ENCODE measurements at regions not wholly inside any gene's neighbourhood (a gene's known extent, or its start where the extent isn't known, plus 50 kb on each side); places are given as distances from the start of the nearest gene placed in this dataset.

DNA sequence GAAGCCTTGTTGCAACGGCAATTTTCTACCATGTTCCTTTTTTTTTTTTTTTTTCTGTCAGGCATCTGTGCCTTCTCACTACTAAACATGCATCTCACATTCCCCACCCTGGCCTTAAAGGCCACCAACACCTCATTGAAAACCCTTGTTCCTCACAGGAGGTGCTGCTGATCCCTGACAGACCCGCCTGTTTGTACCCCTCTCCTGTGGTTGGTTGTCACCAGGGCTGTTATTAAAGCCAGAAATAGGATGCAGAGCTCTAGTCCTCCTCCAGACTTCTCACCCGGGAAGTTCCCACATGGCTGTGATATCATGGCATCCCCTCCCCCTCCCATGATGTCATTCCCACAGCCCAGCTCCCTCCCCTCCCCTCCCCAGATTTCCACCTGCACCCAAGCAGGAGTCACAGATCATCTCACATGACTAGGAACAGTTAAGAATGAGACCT lies 302.8 kb upstream of the NCAM1 start:
- DNase-seq = no peak
- no peaks in the 10 kb centered on the region for H3K9me3 Mint-ChIP-seq
- Histone ChIP-seq H3K4me1 (ENCODE audit: insufficient read depth, low read length) (no peaks in the 10 kb centered on the region), H3K36me3 (ENCODE audit: insufficient read depth, low read length) (no peaks in the 10 kb centered on the region), H3K27ac (ENCODE audit: low read depth, low read length) (no peak overlapping the region), H3K9me3 (ENCODE audit: control insufficient read depth in 1 of 2, low read length in 2 of 2) (no peaks in the 10 kb centered on the region), H3K27me3 (ENCODE audit: insufficient read depth, low read length) (no peaks in the 10 kb centered on the region), H3K4me3 (ENCODE audit: low read length in 2 of 2) (no peak overlapping the region)
- ChIA-PET CTCF (ENCODE audit: partially characterized antibody) (interaction anchor here (1.1 kb wide), 1 partner anchor 70 kb away, joined by 3 read pairs; no protein-coding TSS in a partner anchor), POLR2A (ENCODE audit: partially characterized antibody) (no interaction called here)
- no peaks in the 10 kb centered on the region for H3K36me3 Mint-ChIP-seq
- H3K4me3 Mint-ChIP-seq = no peak overlapping the region
- H3K4me1 Mint-ChIP-seq = no peaks in the 10 kb centered on the region
- no peak overlapping the region for H3K27ac Mint-ChIP-seq
- intact Hi-C loops (cut with micrococcal nuclease) = no loop called here
- peaks cover 2 to 7% of the 10 kb centered on the region in 2 donors for H3K27me3 Mint-ChIP-seq

DNA sequence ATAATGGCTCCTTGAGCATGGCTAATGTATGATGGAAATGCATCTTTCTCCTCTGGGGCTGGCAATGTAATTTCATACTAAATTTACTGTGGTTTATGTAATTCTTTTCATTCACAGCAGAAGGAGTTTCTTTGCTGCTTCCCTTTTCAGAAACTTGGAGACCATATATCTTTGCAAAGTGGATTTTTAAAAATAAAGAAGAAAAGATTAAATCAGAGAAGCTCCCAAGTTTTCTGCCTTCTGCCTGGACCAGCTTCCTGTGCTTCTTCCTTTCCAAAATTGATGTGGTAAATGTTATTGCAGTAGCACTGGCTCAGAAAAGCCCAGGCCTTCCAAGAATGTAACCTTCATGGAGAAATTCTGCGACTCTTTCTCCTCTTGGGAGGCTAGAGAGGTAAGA lies 300.1 kb upstream of the NCAM1 start:
- intact Hi-C loops (cut with micrococcal nuclease) = no loop called here
- H3K36me3 ChIP-seq (ENCODE audit: insufficient read depth, low read length) = no peaks in the 10 kb centered on the region
- Mint-ChIP-seq H3K27me3 (peaks cover 2 to 7% of the 10 kb centered on the region in 2 donors), H3K36me3 (no peaks in the 10 kb centered on the region), H3K9me3 (no peaks in the 10 kb centered on the region), H3K4me3 (no peak overlapping the region), H3K4me1 (no peaks in the 10 kb centered on the region), H3K27ac (no peak overlapping the region)
- H3K27ac ChIP-seq (ENCODE audit: low read depth, low read length) = no peak overlapping the region
- no peaks in the 10 kb centered on the region for H3K9me3 ChIP-seq (ENCODE audit: control insufficient read depth in 1 of 2, low read length in 2 of 2)
- ChIA-PET POLR2A (ENCODE audit: partially characterized antibody) (no interaction called here), CTCF (ENCODE audit: partially characterized antibody) (no interaction called here)
- H3K4me1 ChIP-seq (ENCODE audit: insufficient read depth, low read length) = no peaks in the 10 kb centered on the region
- H3K4me3 ChIP-seq (ENCODE audit: low read length in 2 of 2) = no peak overlapping the region
- no peaks in the 10 kb centered on the region for H3K27me3 ChIP-seq (ENCODE audit: insufficient read depth, low read length)
- DNase-seq = no peak

DNA sequence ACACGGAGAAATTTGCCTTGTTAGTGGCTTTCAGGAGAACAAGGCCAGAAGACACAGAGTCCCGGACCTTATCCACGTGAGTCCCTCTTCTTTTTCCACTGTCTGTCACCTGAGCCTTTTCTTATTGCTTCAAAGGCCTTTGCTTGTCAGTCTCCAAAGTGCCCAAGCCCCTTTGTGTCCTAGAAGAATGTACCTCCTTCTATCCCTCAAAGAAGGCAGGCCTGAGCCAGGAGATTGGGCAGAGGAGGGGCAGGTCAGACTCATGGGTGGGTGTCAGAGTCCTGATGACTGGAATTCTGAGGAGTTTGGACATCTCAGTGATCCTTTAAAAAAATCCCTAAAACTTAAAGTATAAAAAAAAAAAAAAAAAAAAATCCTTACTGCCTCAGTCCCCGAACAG lies 299.6 kb upstream of the NCAM1 start:
- no peak overlapping the region for H3K27ac ChIP-seq (ENCODE audit: low read depth, low read length)
- H3K27me3 Mint-ChIP-seq = peaks cover 2 to 7% of the 10 kb centered on the region in 2 donors
- no peak overlapping the region for H3K4me3 Mint-ChIP-seq
- H3K36me3 Mint-ChIP-seq = no peaks in the 10 kb centered on the region
- no peaks in the 10 kb centered on the region for H3K4me1 ChIP-seq (ENCODE audit: insufficient read depth, low read length)
- H3K4me3 ChIP-seq (ENCODE audit: low read length in 2 of 2) = no peak overlapping the region
- DNase-seq = no peak
- intact Hi-C loops (cut with micrococcal nuclease) = no loop called here
- H3K36me3 ChIP-seq (ENCODE audit: insufficient read depth, low read length) = no peaks in the 10 kb centered on the region
- no peaks in the 10 kb centered on the region for H3K27me3 ChIP-seq (ENCODE audit: insufficient read depth, low read length)
- H3K9me3 Mint-ChIP-seq = no peaks in the 10 kb centered on the region
- ChIA-PET CTCF (ENCODE audit: partially characterized antibody) (no interaction called here), POLR2A (ENCODE audit: partially characterized antibody) (no interaction called here)
- no peak overlapping the region for H3K27ac Mint-ChIP-seq
- H3K4me1 Mint-ChIP-seq = no peaks in the 10 kb centered on the region
- no peaks in the 10 kb centered on the region for H3K9me3 ChIP-seq (ENCODE audit: control insufficient read depth in 1 of 2, low read length in 2 of 2)

DNA sequence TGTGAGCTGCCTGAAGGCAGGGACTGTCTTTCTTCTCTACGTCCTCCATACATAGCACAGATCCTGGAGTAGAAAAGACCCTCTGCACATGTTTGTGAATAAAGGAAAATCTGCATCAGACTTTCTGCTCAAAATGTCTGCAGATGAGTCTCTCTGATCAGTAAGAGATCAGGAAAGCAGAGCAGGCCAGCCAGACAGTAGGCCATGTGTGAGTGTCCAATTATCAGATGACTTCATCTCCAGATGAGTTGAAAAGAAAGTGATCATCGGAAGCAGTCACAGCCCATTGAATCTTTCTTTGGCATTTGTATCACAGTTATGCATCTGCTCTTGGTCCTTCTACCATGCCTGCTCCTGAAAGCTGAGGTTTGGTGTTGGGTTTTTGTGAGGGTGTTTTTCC lies 298.7 kb upstream of the NCAM1 start:
- Histone ChIP-seq H3K36me3 (ENCODE audit: insufficient read depth, low read length) (no peaks in the 10 kb centered on the region), H3K27ac (ENCODE audit: low read depth, low read length) (no peak overlapping the region), H3K9me3 (ENCODE audit: control insufficient read depth in 1 of 2, low read length in 2 of 2) (no peaks in the 10 kb centered on the region), H3K4me1 (ENCODE audit: insufficient read depth, low read length) (no peaks in the 10 kb centered on the region), H3K27me3 (ENCODE audit: insufficient read depth, low read length) (no peaks in the 10 kb centered on the region), H3K4me3 (ENCODE audit: low read length in 2 of 2) (no peak overlapping the region)
- H3K4me3 Mint-ChIP-seq = no peak overlapping the region
- peaks cover 0 to 2% (median 0%) of the 10 kb centered on the region in 8 donors for H3K9me3 Mint-ChIP-seq
- ChIA-PET POLR2A (ENCODE audit: partially characterized antibody) (no interaction called here), CTCF (ENCODE audit: partially characterized antibody) (no interaction called here)
- no peak for DNase-seq
- no peaks in the 10 kb centered on the region for H3K36me3 Mint-ChIP-seq
- no peaks in the 10 kb centered on the region for H3K4me1 Mint-ChIP-seq
- no peak overlapping the region for H3K27ac Mint-ChIP-seq
- H3K27me3 Mint-ChIP-seq = peaks cover 0 to 4% of the 10 kb centered on the region in 2 donors
- intact Hi-C loops (cut with micrococcal nuclease) = no loop called here

DNA sequence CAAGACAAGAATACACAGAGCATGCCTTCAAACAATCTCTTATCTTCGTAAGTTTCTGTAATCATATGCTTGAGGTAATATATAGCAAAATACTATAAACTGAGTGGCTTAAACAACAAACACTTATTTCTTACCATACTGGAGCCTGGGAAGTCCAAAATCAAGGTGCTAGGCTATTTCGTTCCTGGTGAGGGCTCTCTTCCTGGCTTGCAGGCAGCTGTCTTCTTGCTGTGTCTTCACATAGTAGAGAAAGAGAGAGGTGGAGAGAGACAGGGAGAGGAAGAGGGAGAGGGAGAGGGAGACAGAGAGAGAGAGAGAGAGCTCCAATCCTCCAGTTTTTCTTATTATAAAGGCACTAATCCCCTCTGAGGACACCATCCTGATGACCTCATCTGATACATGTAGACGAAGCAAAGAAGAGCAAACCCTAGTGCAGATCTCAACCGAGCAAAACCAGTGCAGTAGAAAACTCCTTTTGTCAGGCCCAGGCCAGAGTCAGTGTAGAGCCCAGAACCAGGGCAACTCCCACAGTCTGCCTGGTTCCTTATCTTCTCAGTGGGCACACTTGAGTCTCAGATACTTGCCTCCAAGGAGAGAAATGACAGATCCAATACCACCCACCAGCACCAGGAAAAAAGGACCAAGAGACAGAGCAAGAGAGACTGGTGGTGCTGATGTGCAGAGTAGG lies 297.1 kb upstream of the NCAM1 start:
- no peak for DNase-seq
- no peaks in the 10 kb centered on the region for H3K4me1 Mint-ChIP-seq
- Histone ChIP-seq H3K27ac (ENCODE audit: low read depth, low read length) (no peak overlapping the region), H3K4me3 (ENCODE audit: low read length in 2 of 2) (no peak overlapping the region), H3K27me3 (ENCODE audit: insufficient read depth, low read length) (no peaks in the 10 kb centered on the region), H3K36me3 (ENCODE audit: insufficient read depth, low read length) (no peaks in the 10 kb centered on the region), H3K4me1 (ENCODE audit: insufficient read depth, low read length) (no peaks in the 10 kb centered on the region), H3K9me3 (ENCODE audit: control insufficient read depth in 1 of 2, low read length in 2 of 2) (no peaks in the 10 kb centered on the region)
- H3K27ac Mint-ChIP-seq = no peak overlapping the region
- H3K36me3 Mint-ChIP-seq = no peaks in the 10 kb centered on the region
- peaks cover 0 to 2% (median 0%) of the 10 kb centered on the region in 8 donors for H3K9me3 Mint-ChIP-seq
- ChIA-PET POLR2A (ENCODE audit: partially characterized antibody) (no interaction called here), CTCF (ENCODE audit: partially characterized antibody) (no interaction called here)
- intact Hi-C loops (cut with micrococcal nuclease) = no loop called here
- peaks cover 0 to 2% of the 10 kb centered on the region in 2 donors for H3K27me3 Mint-ChIP-seq
- no peak overlapping the region for H3K4me3 Mint-ChIP-seq

DNA sequence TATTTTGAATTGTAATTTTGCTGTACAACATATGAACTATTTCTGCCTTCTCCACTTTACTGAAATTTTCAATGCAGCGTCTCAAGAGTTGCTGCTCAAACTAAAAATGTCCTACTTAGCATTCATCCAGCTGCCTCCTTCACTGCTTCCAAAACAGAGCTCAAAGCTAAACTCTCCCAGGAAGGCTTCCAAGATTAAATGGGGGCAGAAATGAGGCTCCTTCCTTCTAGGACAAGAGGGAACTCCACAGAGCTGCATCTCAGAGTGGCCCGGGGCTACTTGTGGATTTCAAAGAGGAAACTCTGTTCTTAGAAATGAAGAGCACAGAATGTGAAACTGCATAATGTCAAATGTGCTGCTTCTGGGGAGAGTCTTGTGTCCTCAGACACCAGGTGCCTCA lies 295.9 kb upstream of the NCAM1 start:
- H3K36me3 ChIP-seq (ENCODE audit: insufficient read depth, low read length) = no peaks in the 10 kb centered on the region
- no peak overlapping the region for H3K4me3 ChIP-seq (ENCODE audit: low read length in 2 of 2)
- Mint-ChIP-seq H3K36me3 (no peaks in the 10 kb centered on the region), H3K27me3 (peaks cover 0 to 5% of the 10 kb centered on the region in 2 donors), H3K27ac (no peak overlapping the region), H3K9me3 (peaks cover 0 to 2% (median 0%) of the 10 kb centered on the region in 8 donors), H3K4me1 (no peaks in the 10 kb centered on the region), H3K4me3 (no peak overlapping the region)
- ChIA-PET CTCF (ENCODE audit: partially characterized antibody) (no interaction called here), POLR2A (ENCODE audit: partially characterized antibody) (no interaction called here)
- DNase-seq = no peak
- intact Hi-C loops (cut with micrococcal nuclease) = no loop called here
- no peaks in the 10 kb centered on the region for H3K27me3 ChIP-seq (ENCODE audit: insufficient read depth, low read length)
- no peak overlapping the region for H3K27ac ChIP-seq (ENCODE audit: low read depth, low read length)
- no peaks in the 10 kb centered on the region for H3K9me3 ChIP-seq (ENCODE audit: control insufficient read depth in 1 of 2, low read length in 2 of 2)
- no peaks in the 10 kb centered on the region for H3K4me1 ChIP-seq (ENCODE audit: insufficient read depth, low read length)

DNA sequence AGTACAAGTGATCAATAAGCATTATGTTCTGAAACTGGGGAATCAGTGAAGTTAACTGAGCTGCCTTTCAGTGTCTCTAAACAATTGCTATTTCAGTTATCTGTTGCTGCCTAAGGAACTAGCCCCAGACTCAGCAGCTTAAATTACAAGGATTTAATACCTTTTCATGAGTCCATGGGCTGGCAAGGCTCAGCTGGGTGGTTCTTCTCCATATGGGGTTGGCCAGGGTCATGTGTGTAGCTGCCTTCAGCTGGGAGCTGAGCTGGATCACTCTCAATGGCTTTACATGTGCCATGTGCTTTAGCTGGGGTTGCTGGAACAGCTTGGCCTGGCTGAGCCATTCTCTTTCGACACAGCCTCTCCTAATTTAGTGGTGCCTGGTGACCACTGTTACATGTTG lies 295.0 kb upstream of the NCAM1 start:
- no peak overlapping the region for H3K27ac Mint-ChIP-seq
- POLR2A ChIA-PET (ENCODE audit: partially characterized antibody) = no interaction called here
- no peaks in the 10 kb centered on the region for H3K4me1 ChIP-seq (ENCODE audit: insufficient read depth, low read length)

More for the DNA sequence above, 295.0 kb upstream of the NCAM1 start:
- H3K27ac ChIP-seq (ENCODE audit: low read depth, low read length) = no peak overlapping the region
- DNase-seq = no peak
- H3K36me3 ChIP-seq (ENCODE audit: insufficient read depth, low read length) = no peaks in the 10 kb centered on the region
- H3K27me3 ChIP-seq (ENCODE audit: insufficient read depth, low read length) = no peaks in the 10 kb centered on the region
- CTCF ChIA-PET (ENCODE audit: partially characterized antibody) = interaction anchor here (1.0 kb wide), 1 partner anchor 78 kb away, joined by 3 read pairs; no protein-coding TSS in a partner anchor
- Mint-ChIP-seq H3K4me1 (no peaks in the 10 kb centered on the region), H3K27me3 (peaks cover 0 to 7% of the 10 kb centered on the region in 2 donors), H3K4me3 (no peak overlapping the region), H3K36me3 (no peaks in the 10 kb centered on the region), H3K9me3 (peaks cover 0 to 2% (median 0%) of the 10 kb centered on the region in 8 donors)
- H3K9me3 ChIP-seq (ENCODE audit: control insufficient read depth in 1 of 2, low read length in 2 of 2) = no peaks in the 10 kb centered on the region
- no peak overlapping the region for H3K4me3 ChIP-seq (ENCODE audit: low read length in 2 of 2)
- intact Hi-C loops (cut with micrococcal nuclease) = no loop called here
